ENCODE measurements at regions not wholly inside any gene's neighbourhood (a gene's known extent, or its start where the extent isn't known, plus 50 kb on each side); places are given as distances from the start of the nearest gene placed in this dataset.

DNA sequence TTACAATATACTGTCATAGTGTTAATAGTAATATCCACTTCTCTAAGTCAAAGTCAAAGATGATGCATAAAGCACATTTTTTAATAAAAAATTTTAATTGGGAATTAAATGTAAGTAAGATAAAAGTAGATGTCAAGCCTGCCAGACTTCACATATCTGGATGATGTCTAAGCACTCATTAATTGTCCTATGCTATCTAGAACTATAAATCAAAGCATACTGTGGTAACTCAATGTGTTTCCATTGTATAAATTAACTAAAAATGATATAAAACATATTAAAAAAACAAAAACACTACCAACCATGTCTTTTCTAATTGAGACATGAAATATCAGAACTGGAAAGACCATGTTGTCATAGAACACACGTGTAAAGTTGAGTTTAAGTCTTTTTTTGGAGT is 51.2 kb downstream of the ZZZ3 start:
- peaks cover 6 to 35% of the 10 kb centered on the region in 2 experiments for H3K36me3 ChIP-seq (replicated peaks in 1 of 2; ENCODE audit: control extremely low read depth in 1 of 2, control insufficient read depth in 1 of 2, extremely low read depth in 1 of 2, insufficient read depth in 2 of 2, low read length in 1 of 2)
- no peak overlapping the region for H3K27ac ChIP-seq (ENCODE audit: low read length in 2 of 2)
- no peak for DNase-seq
- H2AFZ ChIP-seq (ENCODE audit: insufficient read depth, low read depth, low read length, poor library complexity, severe bottlenecking) = no peak overlapping the region
- CTCF ChIA-PET = no interaction called here
- no CpG with 5 or more reads among the region's 1 CpG for WGBS (ENCODE audit: insufficient coverage)
- H3K9me3 ChIP-seq (ENCODE audit: control extremely low read depth in 1 of 3, control insufficient read depth in 2 of 3, insufficient read depth in 1 of 3, low read length in 2 of 3) = no peaks in the 10 kb centered on the region
- H3K4me3 ChIP-seq (ENCODE audit: control extremely low read depth in 1 of 5, extremely low read depth in 1 of 5, insufficient read depth in 1 of 5, low read depth in 2 of 5, low read length in 4 of 5) = no peak overlapping the region
- intact Hi-C loops (cut with micrococcal nuclease) = no loop called here
- H3K9ac ChIP-seq (ENCODE audit: low read length) = no peak overlapping the region
- H3K27me3 ChIP-seq (replicated peaks in 1 of 4; ENCODE audit: control extremely low read depth in 1 of 4, control insufficient read depth in 3 of 4, insufficient read depth in 4 of 4, low read length in 3 of 4) = no peaks in the 10 kb centered on the region
- H4K20me1 ChIP-seq (ENCODE audit: control insufficient read depth, insufficient read depth, low read length, poor library complexity, severe bottlenecking) = no peaks in the 10 kb centered on the region
- H3K27me3 Mint-ChIP-seq = no peaks in the 10 kb centered on the region
- no peak overlapping the region for H3K4me3 Mint-ChIP-seq
- no peak overlapping the region for H3K4me2 ChIP-seq (replicated peaks; ENCODE audit: low read depth, low read length, poor library complexity, severe bottlenecking)
- no peaks in the 10 kb centered on the region for H3K4me1 Mint-ChIP-seq
- no peak overlapping the region for H3K27ac Mint-ChIP-seq
- no peak for ATAC-seq (ENCODE audit: low read depth)
- no peaks in the 10 kb centered on the region for H3K9me3 Mint-ChIP-seq (ENCODE audit: insufficient read depth)
- POLR2A ChIA-PET = no interaction called here
- TF ChIP-seq, protein P1, sequence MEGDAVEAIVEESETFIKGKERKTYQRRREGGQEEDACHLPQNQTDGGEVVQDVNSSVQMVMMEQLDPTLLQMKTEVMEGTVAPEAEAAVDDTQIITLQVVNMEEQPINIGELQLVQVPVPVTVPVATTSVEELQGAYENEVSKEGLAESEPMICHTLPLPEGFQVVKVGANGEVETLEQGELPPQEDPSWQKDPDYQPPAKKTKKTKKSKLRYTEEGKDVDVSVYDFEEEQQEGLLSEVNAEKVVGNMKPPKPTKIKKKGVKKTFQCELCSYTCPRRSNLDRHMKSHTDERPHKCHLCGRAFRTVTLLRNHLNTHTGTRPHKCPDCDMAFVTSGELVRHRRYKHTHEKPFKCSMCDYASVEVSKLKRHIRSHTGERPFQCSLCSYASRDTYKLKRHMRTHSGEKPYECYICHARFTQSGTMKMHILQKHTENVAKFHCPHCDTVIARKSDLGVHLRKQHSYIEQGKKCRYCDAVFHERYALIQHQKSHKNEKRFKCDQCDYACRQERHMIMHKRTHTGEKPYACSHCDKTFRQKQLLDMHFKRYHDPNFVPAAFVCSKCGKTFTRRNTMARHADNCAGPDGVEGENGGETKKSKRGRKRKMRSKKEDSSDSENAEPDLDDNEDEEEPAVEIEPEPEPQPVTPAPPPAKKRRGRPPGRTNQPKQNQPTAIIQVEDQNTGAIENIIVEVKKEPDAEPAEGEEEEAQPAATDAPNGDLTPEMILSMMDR (IDR thresholded peaks at IDR 0.05) = no peak
- no peak for TF ChIP-seq EZH2 (IDR thresholded peaks at IDR 0.05; ENCODE audit: borderline replicate concordance, insufficient read depth, low read depth, low read length, poor library complexity, severe bottlenecking)
- H3K79me2 ChIP-seq (ENCODE audit: control insufficient read depth, insufficient read depth, low read length) = no peaks in the 10 kb centered on the region
- no peaks in the 10 kb centered on the region for H3K4me1 ChIP-seq (ENCODE audit: control insufficient read depth in 2 of 2, insufficient read depth in 2 of 2, low read length in 2 of 2)

DNA sequence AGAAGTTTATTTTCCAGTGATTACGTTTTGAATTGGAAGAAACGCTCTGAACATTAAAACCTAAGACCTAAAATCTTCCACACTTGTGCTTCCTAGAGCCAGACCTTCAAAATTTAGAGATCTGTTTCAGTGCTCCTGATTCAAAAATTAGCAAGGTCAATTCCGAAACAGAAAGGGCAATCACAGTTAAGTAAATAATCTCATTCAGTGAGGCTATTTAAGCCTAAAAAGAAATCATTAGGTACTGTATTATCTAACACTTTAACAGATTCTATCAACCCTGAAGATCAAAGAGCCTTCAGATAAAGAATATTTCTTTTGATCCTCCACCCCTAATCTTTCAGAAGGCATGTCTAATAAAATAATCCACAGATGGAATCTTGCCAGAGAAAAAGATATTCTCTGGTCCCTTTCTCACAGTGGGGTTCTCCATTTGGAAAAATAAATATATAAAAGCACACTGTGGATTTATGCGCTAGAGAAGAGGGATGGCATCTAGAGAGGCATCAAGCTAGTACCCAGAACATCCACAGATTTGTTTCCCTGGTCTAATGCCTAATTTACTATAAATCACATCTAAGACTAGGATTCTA is 54.4 kb downstream of the ZZZ3 start:
- CTCF ChIA-PET = no interaction called here
- Histone ChIP-seq H3K27ac (ENCODE audit: low read length in 2 of 2) (no peak overlapping the region), H3K4me3 (ENCODE audit: control extremely low read depth in 1 of 5, extremely low read depth in 1 of 5, insufficient read depth in 1 of 5, low read depth in 2 of 5, low read length in 4 of 5) (no peak overlapping the region), H3K4me1 (ENCODE audit: control insufficient read depth in 2 of 2, insufficient read depth in 2 of 2, low read length in 2 of 2) (no peaks in the 10 kb centered on the region), H3K36me3 (replicated peaks in 1 of 2; ENCODE audit: control extremely low read depth in 1 of 2, control insufficient read depth in 1 of 2, extremely low read depth in 1 of 2, insufficient read depth in 2 of 2, low read length in 1 of 2) (peaks cover under 1 to 40% of the 10 kb centered on the region in 2 experiments), H3K27me3 (replicated peaks in 1 of 4; ENCODE audit: control extremely low read depth in 1 of 4, control insufficient read depth in 3 of 4, insufficient read depth in 4 of 4, low read length in 3 of 4) (no peaks in the 10 kb centered on the region), H3K79me2 (ENCODE audit: control insufficient read depth, insufficient read depth, low read length) (no peaks in the 10 kb centered on the region), H3K4me2 (replicated peaks; ENCODE audit: low read depth, low read length, poor library complexity, severe bottlenecking) (no peak overlapping the region), H4K20me1 (ENCODE audit: control insufficient read depth, insufficient read depth, low read length, poor library complexity, severe bottlenecking) (no peaks in the 10 kb centered on the region), H3K9me3 (ENCODE audit: control extremely low read depth in 1 of 3, control insufficient read depth in 2 of 3, insufficient read depth in 1 of 3, low read length in 2 of 3) (no peaks in the 10 kb centered on the region), H2AFZ (ENCODE audit: insufficient read depth, low read depth, low read length, poor library complexity, severe bottlenecking) (no peak overlapping the region), H3K9ac (ENCODE audit: low read length) (no peak overlapping the region)
- 100% methylated on average over 1 of the region's 4 CpGs for WGBS (ENCODE audit: insufficient coverage)
- Mint-ChIP-seq H3K27me3 (no peaks in the 10 kb centered on the region), H3K4me1 (no peaks in the 10 kb centered on the region), H3K27ac (no peak overlapping the region), H3K9me3 (ENCODE audit: insufficient read depth) (no peaks in the 10 kb centered on the region), H3K4me3 (no peak overlapping the region)
- no peak for ATAC-seq (ENCODE audit: low read depth)
- POLR2A ChIA-PET = no interaction called here
- DNase-seq = no peak
- TF ChIP-seq EZH2 (IDR thresholded peaks at IDR 0.05; ENCODE audit: borderline replicate concordance, insufficient read depth, low read depth, low read length, poor library complexity, severe bottlenecking) = no peak
- TF ChIP-seq, protein P1 (IDR thresholded peaks at IDR 0.05) = no peak
- intact Hi-C loops (cut with micrococcal nuclease) = no loop called here

Measured in B cell (primary cell).